Neural progenitor cell (in vitro differentiated cells): ENCODE measurements at regions not wholly inside any gene's neighbourhood (a gene's known extent, or its start where the extent isn't known, plus 50 kb on each side); places are given as distances from the start of the nearest gene placed in this dataset.

Experiments used
- DNase-seq: peaks from one replicate; pipeline ENCODE4 v3.0.0-alpha.2; 2016; ENCODE audit warnings: low spot score
- H2AFZ ChIP-seq: fragments of 200-600 bp; sonication (generic); replicated peaks from 2 replicates; pipeline ENCODE4 v1.6.1; 2016; ENCODE audit warnings: antibody characterized with exemption
- H3F3A ChIP-seq: fragments of 200-600 bp; sonication (generic); 2 replicates; pipeline ENCODE4 v1.6.1; 2016; ENCODE audit warnings: antibody characterized with exemption, low read depth
- H3K27ac ChIP-seq: fragments of 200-600 bp; sonication (generic); 2 replicates; pipeline ENCODE4 v1.5.1; 2016; ENCODE audit warnings: mild to moderate bottlenecking
- H3K27me3 ChIP-seq: fragments of 200-600 bp; sonication (generic); 2 replicates; pipeline ENCODE4 v1.6.1; 2016; ENCODE audit warnings: mild to moderate bottlenecking, moderate library complexity
- H3K36me3 ChIP-seq: fragments of 200-600 bp; sonication (generic); 2 replicates; pipeline ENCODE4 v1.5.1; 2016
- H3K4me1 ChIP-seq: fragments of 200-600 bp; sonication (generic); 2 replicates; pipeline ENCODE4 v1.6.1; 2016; ENCODE audit warnings: mixed run types
- H3K4me2 ChIP-seq: fragments of 200-600 bp; sonication (generic); 2 replicates; pipeline ENCODE4 v1.6.1; 2016
- H3K4me3 ChIP-seq: fragments of 200-600 bp; sonication (generic); 2 replicates; pipeline ENCODE4 v1.5.1; 2016
- H3K79me2 ChIP-seq: fragments of 200-600 bp; sonication (generic); 2 replicates; pipeline ENCODE4 v1.6.1; 2016; ENCODE audit warnings: low read depth
- H3K9ac ChIP-seq: fragments of 200-600 bp; sonication (generic); 2 replicates; pipeline ENCODE4 v1.6.1; 2016
- H3K9me3 ChIP-seq: fragments of 200-600 bp; sonication (generic); 2 replicates; pipeline ENCODE4 v1.5.1; 2016; ENCODE audit warnings: low read depth
- H4K20me1 ChIP-seq: fragments of 200-600 bp; sonication (generic); 2 replicates; pipeline ENCODE4 v1.6.1; 2016; ENCODE audit warnings: low read depth
- H3K27ac Mint-ChIP-seq: 3 replicates; pipeline ENCODE4 v1.8.0; 2021; ENCODE audit warnings: mixed read lengths
- H3K27me3 Mint-ChIP-seq: 2 replicates; pipeline ENCODE4 v1.8.0; 2022; ENCODE audit warnings: low read depth, mild to moderate bottlenecking, inconsistent platforms, moderate library complexity, mixed read lengths; ENCODE audit not compliant: insufficient read depth
- H3K36me3 Mint-ChIP-seq: 3 replicates; pipeline ENCODE4 v1.8.0; 2021; ENCODE audit warnings: mixed read lengths
- H3K4me1 Mint-ChIP-seq: 3 replicates; pipeline ENCODE4 v1.8.0; 2021; ENCODE audit warnings: mixed read lengths
- H3K4me3 Mint-ChIP-seq: 3 replicates; pipeline ENCODE4 v1.8.0; 2021; ENCODE audit warnings: mild to moderate bottlenecking, moderate library complexity, mixed read lengths
- H3K9me3 Mint-ChIP-seq: 3 replicates; pipeline ENCODE4 v1.8.0; 2020; ENCODE audit warnings: mixed read lengths
- CTCF ChIP-seq: fragments of 200-600 bp; sonication (generic); IDR thresholded peaks from 2 replicates; pipeline ENCODE4 v1.5.1; 2017; ENCODE audit warnings: antibody characterized with exemption, mild to moderate bottlenecking
- EZH2 ChIP-seq: fragments of 200-600 bp; sonication (generic); IDR thresholded peaks from 2 replicates; pipeline ENCODE4 v1.6.1; 2017; ENCODE audit warnings: antibody characterized with exemption, mild to moderate bottlenecking, moderate library complexity
- EZH2phosphoT487 ChIP-seq: fragments of 200-600 bp; sonication (generic); IDR thresholded peaks from 2 replicates; pipeline ENCODE4 v1.6.1; 2017; ENCODE audit warnings: antibody characterized with exemption

- Mint-ChIP-seq H3K4me1 (no peaks in the 10 kb centered on the region), H3K9me3 (peaks cover 3% of the 10 kb centered on the region), H3K27me3 (peaks cover 3% of the 10 kb centered on the region), H3K27ac (no peak overlapping the region), H3K36me3 (no peaks in the 10 kb centered on the region), H3K4me3 (no peak overlapping the region)
- Histone ChIP-seq H4K20me1 (no peaks in the 10 kb centered on the region), H3K9me3 (no peaks in the 10 kb centered on the region), H3K36me3 (no peaks in the 10 kb centered on the region), H3F3A (no peaks in the 10 kb centered on the region), H3K79me2 (no peaks in the 10 kb centered on the region), H3K4me1 (no peaks in the 10 kb centered on the region), H3K27ac (no peak overlapping the region), H3K27me3 (no peaks in the 10 kb centered on the region), H3K4me3 (no peak overlapping the region), H3K4me2 (no peak overlapping the region), H3K9ac (no peak overlapping the region), H2AFZ (no peak overlapping the region)
- TF ChIP-seq EZH2 = no peak
- no peak for DNase-seq
Measured at GRCh38 chrX:147637190-147637589, 274.5 kb upstream of the FMR1 start.

GRCh38 chrX:147646949-147647723 lies 264.6 kb upstream of the FMR1 start:
- TF ChIP-seq EZH2 (no peak), EZH2phosphoT487 (no peak)
- no peaks in the 10 kb centered on the region for H3K79me2 ChIP-seq
- no peaks in the 10 kb centered on the region for H3K36me3 ChIP-seq
- no peak overlapping the region for H3K27ac ChIP-seq
- Mint-ChIP-seq H3K27me3 (no peaks in the 10 kb centered on the region), H3K4me3 (no peak overlapping the region), H3K4me1 (no peaks in the 10 kb centered on the region), H3K36me3 (no peaks in the 10 kb centered on the region), H3K9me3 (peaks cover 8% of the 10 kb centered on the region), H3K27ac (no peak overlapping the region)
- no peaks in the 10 kb centered on the region for H3K4me1 ChIP-seq
- no peak overlapping the region for H3K9ac ChIP-seq
- H3K4me3 ChIP-seq = no peak overlapping the region
- no peaks in the 10 kb centered on the region for H4K20me1 ChIP-seq
- no peak for DNase-seq
- no peaks in the 10 kb centered on the region for H3F3A ChIP-seq
- H3K4me2 ChIP-seq = no peak overlapping the region
- no peak overlapping the region for H2AFZ ChIP-seq
- no peaks in the 10 kb centered on the region for H3K27me3 ChIP-seq
- no peaks in the 10 kb centered on the region for H3K9me3 ChIP-seq

GRCh38 chrX:147675819-147676218 lies 235.9 kb upstream of the FMR1 start:
- Histone ChIP-seq H3K4me2 (no peak overlapping the region), H3K27ac (no peak overlapping the region), H3K4me1 (no peaks in the 10 kb centered on the region), H3K36me3 (no peaks in the 10 kb centered on the region), H3K27me3 (peaks cover 6% of the 10 kb centered on the region), H4K20me1 (no peaks in the 10 kb centered on the region), H3K9ac (no peak overlapping the region), H2AFZ (no peak overlapping the region), H3K9me3 (peaks cover 4% of the 10 kb centered on the region), H3K4me3 (no peak overlapping the region), H3F3A (no peaks in the 10 kb centered on the region), H3K79me2 (no peaks in the 10 kb centered on the region)
- Mint-ChIP-seq H3K36me3 (no peaks in the 10 kb centered on the region), H3K4me1 (no peaks in the 10 kb centered on the region), H3K9me3 (peaks cover under 1% of the 10 kb centered on the region), H3K27me3 (no peaks in the 10 kb centered on the region), H3K4me3 (no peak overlapping the region), H3K27ac (no peak overlapping the region)
- DNase-seq = no peak
- TF ChIP-seq EZH2phosphoT487 (no peak), EZH2 (no peak), CTCF (no peak)

DNA sequence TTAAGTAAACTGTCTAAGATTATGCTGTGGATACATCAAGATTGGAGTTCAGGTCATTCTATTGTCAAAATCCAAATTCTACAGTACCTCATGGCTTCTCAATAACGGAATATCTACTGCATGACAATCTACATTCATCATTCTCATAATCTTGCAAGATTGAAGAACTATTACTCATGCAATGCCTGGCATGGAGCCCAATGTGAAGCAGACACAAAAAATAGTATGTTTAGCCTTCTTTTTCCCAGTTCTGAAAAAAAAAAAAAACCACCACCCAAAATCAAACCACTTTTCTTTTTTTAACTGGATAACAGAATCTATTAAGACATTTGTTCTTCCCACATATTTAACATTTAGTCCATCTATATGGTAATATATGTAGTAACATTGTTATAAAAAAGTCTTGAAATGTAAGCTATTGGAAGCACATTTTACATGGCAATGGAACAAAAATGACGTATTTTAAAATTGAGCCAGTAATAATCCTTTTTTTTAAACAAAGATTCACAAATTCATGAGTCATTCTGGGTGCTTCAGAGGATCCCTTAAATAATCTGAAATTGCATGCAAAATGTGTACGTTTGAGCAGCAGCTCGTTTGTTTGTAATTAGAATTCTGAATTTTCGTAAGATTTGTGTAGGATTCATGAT lies 232.2 kb upstream of the FMR1 start:
- H3K27me3 Mint-ChIP-seq = no peaks in the 10 kb centered on the region
- no peak overlapping the region for H3K27ac Mint-ChIP-seq
- Histone ChIP-seq H2AFZ (no peak overlapping the region), H3K9ac (no peak overlapping the region), H3K27me3 (no peaks in the 10 kb centered on the region), H3K4me2 (no peak overlapping the region), H3K79me2 (no peaks in the 10 kb centered on the region), H3K4me3 (no peak overlapping the region), H3F3A (no peaks in the 10 kb centered on the region), H3K27ac (no peak overlapping the region), H3K4me1 (no peaks in the 10 kb centered on the region), H4K20me1 (no peaks in the 10 kb centered on the region), H3K36me3 (no peaks in the 10 kb centered on the region), H3K9me3 (no peaks in the 10 kb centered on the region)
- TF ChIP-seq EZH2phosphoT487 (no peak), EZH2 (no peak), CTCF (no peak)
- no peaks in the 10 kb centered on the region for H3K4me1 Mint-ChIP-seq
- H3K4me3 Mint-ChIP-seq = no peak overlapping the region
- H3K36me3 Mint-ChIP-seq = no peaks in the 10 kb centered on the region
- no peak for DNase-seq
- H3K9me3 Mint-ChIP-seq = peaks cover 6% of the 10 kb centered on the region
